Endothelial cell (in vitro differentiated cells): ENCODE measurements at regions not wholly inside any gene's neighbourhood (a gene's known extent, or its start where the extent isn't known, plus 50 kb on each side); places are given as distances from the start of the nearest gene placed in this dataset.

Experiments used
- DNase-seq: peaks from one replicate; pipeline ENCODE4 v3.0.0; 2021; ENCODE audit warnings: low spot score
- H3K27ac Mint-ChIP-seq: one replicate; pipeline ENCODE4 v1.8.0; 2021; ENCODE audit warnings: mixed read lengths, inconsistent platforms; ENCODE audit not compliant: unreplicated experiment
- H3K27me3 Mint-ChIP-seq: one replicate; pipeline ENCODE4 v1.8.0; 2021; ENCODE audit warnings: mild to moderate bottlenecking, moderate library complexity, mixed read lengths, inconsistent platforms; ENCODE audit not compliant: unreplicated experiment
- H3K36me3 Mint-ChIP-seq: one replicate; pipeline ENCODE4 v1.8.0; 2021; ENCODE audit warnings: mild to moderate bottlenecking, low read depth, mixed read lengths, inconsistent platforms; ENCODE audit not compliant: unreplicated experiment
- H3K4me1 Mint-ChIP-seq: one replicate; pipeline ENCODE4 v1.8.0; 2021; ENCODE audit warnings: mild to moderate bottlenecking, mixed read lengths, inconsistent platforms; ENCODE audit not compliant: unreplicated experiment
- H3K4me3 Mint-ChIP-seq: one replicate; pipeline ENCODE4 v1.8.0; 2021; ENCODE audit warnings: mild to moderate bottlenecking, mixed read lengths, inconsistent platforms; ENCODE audit not compliant: unreplicated experiment
- H3K9me3 Mint-ChIP-seq: one replicate; pipeline ENCODE4 v1.8.0; 2021; ENCODE audit warnings: mixed read lengths, inconsistent platforms; ENCODE audit not compliant: unreplicated experiment
- TF ChIP-seq, protein P1 (sequence below): fragments of 200-600 bp; sonication (generic); IDR thresholded peaks from one replicate; pipeline ENCODE4 v1.5.0; 2021; ENCODE audit warnings: antibody characterized with exemption; ENCODE audit not compliant: unreplicated experiment

DNA sequence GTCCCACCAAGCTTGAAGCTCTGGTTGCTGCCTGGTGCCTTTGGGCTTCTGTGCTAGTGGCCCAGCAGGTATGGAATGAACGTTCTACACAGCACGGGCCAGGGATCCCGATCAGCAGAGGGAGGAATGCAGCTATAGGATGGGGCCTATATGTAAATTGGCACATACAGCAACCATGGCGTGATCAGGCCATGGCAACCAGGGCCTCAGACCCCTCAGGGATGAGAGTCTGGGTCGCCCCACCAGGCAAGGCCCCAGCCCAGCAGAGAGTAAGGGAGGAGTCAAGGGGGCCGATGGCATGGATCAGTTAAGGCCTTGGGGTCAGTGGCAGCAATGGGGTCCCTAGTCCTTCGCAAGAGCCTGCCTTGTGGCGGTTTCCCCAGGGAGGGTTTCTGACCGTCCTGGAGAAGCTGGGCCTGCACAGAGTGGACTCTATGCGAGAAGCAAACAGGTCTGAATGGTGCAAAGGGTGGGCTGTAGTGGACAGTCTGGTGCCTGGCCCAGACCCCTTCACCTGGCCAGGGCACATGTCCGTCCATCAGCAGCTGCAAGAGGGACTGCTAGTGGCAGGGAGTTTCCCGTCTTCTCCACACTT, 98.2 kb upstream of the SLC22A11 start:
- Mint-ChIP-seq H3K4me1 (no peaks in the 10 kb centered on the region), H3K4me3 (no peak overlapping the region), H3K27ac (no peak overlapping the region), H3K36me3 (no peaks in the 10 kb centered on the region), H3K27me3 (peaks cover 16% of the 10 kb centered on the region), H3K9me3 (no peaks in the 10 kb centered on the region)
- TF ChIP-seq, protein P1, sequence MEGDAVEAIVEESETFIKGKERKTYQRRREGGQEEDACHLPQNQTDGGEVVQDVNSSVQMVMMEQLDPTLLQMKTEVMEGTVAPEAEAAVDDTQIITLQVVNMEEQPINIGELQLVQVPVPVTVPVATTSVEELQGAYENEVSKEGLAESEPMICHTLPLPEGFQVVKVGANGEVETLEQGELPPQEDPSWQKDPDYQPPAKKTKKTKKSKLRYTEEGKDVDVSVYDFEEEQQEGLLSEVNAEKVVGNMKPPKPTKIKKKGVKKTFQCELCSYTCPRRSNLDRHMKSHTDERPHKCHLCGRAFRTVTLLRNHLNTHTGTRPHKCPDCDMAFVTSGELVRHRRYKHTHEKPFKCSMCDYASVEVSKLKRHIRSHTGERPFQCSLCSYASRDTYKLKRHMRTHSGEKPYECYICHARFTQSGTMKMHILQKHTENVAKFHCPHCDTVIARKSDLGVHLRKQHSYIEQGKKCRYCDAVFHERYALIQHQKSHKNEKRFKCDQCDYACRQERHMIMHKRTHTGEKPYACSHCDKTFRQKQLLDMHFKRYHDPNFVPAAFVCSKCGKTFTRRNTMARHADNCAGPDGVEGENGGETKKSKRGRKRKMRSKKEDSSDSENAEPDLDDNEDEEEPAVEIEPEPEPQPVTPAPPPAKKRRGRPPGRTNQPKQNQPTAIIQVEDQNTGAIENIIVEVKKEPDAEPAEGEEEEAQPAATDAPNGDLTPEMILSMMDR, result no peak
- no peak for DNase-seq

DNA sequence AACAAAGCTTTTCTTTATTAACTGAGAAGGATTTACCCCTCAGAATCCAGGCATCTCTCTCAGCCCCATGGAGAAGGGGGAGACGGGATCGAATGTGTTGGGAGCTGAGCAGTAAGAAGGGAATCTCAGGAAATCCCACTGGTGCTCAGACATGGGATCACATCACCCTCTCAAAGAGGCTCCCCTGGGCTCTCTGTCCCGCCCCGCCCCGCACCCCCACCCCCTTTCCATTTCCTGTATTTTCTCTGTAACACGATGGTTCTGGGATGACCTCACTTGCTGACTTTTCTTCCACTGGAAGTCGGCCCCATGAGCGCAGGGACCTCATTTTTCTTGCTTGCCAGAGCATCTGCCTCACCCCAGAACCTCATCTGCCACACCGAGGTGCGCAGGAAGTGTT, 96.7 kb upstream of the SLC22A11 start:
- Mint-ChIP-seq H3K9me3 (no peaks in the 10 kb centered on the region), H3K36me3 (no peaks in the 10 kb centered on the region), H3K4me3 (no peak overlapping the region), H3K27me3 (peaks cover 12% of the 10 kb centered on the region), H3K4me1 (no peaks in the 10 kb centered on the region), H3K27ac (no peak overlapping the region)
- TF ChIP-seq, protein P1, result no peak
- no peak for DNase-seq

DNA sequence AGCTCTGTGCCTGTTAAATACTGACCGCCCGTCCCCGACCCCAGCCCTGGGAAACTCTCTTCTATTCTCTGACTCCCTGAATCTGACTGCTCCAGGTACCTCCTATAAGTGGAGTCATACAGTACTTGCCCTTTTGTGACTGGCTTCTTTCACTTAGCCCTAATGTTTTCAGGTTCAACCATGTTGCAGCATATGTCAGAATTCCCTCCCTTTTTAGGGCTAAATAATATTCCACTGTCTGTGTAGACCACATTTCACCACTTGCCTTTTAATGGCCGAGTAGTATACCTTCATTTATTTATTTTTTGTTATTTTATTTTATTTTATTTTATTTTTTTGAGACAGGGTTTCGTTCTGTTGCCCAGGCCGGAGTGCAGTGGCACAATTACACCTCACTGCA, 96.1 kb upstream of the SLC22A11 start:
- Mint-ChIP-seq H3K36me3 (no peaks in the 10 kb centered on the region), H3K27ac (no peak overlapping the region), H3K27me3 (peaks cover 12% of the 10 kb centered on the region), H3K4me3 (no peak overlapping the region), H3K4me1 (no peaks in the 10 kb centered on the region), H3K9me3 (no peaks in the 10 kb centered on the region)
- TF ChIP-seq, protein P1, result no peak
- no peak for DNase-seq

DNA sequence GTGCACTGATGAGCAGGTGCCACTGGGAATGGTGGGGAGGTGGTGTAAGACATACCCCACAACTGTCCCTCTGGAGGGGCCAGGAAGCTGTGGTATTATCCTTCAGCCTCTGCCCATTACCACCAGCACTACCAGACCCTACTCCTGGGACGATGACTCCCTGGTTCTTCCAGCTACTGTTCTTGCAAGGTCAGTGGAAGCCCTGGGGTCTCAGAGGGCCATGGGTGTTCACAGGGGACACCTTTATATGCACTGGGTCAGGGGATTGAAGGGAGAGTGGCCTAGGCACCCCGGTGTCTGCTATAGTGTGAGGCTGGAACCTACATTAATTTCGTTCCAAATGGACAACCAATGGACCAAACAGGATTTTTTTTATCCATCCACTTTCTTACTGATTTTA, 94.7 kb upstream of the SLC22A11 start:
- DNase-seq, result no peak
- Mint-ChIP-seq H3K4me1 (no peaks in the 10 kb centered on the region), H3K4me3 (no peak overlapping the region), H3K9me3 (no peaks in the 10 kb centered on the region), H3K27me3 (peaks cover 6% of the 10 kb centered on the region), H3K36me3 (no peaks in the 10 kb centered on the region), H3K27ac (no peak overlapping the region)
- TF ChIP-seq, protein P1, result no peak

DNA sequence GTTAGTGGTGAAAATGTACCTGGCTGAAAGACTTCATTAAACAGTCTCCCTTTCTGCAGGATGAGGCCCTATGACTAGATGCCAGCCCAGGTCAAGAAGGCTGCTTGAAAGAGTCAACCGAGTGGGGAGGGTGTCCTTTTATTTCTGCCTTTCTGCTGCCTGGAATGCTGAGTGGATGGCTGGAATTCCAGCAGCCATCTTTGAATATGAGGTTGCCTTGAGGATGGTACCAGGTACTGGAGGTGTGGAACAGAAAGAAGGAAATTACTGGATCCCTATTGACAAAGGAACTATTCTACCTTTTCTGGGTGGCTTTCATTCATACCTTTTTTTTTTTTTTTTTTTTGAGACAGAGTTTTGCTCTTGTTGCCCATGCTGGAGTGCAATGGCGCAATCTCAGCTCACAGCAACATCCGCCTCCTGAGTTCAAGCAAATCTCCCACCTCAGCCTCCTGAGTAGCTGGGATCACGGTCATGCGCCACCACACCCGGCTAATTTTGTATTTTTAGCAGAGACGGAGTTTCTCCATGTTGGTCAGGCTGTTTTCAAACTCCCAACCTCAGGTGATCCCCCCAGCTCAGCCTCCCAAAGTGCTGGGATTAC, 89.5 kb upstream of the SLC22A11 start:
- TF ChIP-seq, protein P1, result no peak
- H3K36me3 Mint-ChIP-seq, result no peaks in the 10 kb centered on the region
- H3K4me3 Mint-ChIP-seq, result no peak overlapping the region
- H3K4me1 Mint-ChIP-seq, result no peaks in the 10 kb centered on the region
- H3K9me3 Mint-ChIP-seq, result no peaks in the 10 kb centered on the region
- H3K27ac Mint-ChIP-seq, result no peak overlapping the region
- no peak for DNase-seq
- H3K27me3 Mint-ChIP-seq, result no peaks in the 10 kb centered on the region
